ENCODE measurements at regions not wholly inside any gene's neighbourhood (a gene's known extent, or its start where the extent isn't known, plus 50 kb on each side); places are given as distances from the start of the nearest gene placed in this dataset.

DNA sequence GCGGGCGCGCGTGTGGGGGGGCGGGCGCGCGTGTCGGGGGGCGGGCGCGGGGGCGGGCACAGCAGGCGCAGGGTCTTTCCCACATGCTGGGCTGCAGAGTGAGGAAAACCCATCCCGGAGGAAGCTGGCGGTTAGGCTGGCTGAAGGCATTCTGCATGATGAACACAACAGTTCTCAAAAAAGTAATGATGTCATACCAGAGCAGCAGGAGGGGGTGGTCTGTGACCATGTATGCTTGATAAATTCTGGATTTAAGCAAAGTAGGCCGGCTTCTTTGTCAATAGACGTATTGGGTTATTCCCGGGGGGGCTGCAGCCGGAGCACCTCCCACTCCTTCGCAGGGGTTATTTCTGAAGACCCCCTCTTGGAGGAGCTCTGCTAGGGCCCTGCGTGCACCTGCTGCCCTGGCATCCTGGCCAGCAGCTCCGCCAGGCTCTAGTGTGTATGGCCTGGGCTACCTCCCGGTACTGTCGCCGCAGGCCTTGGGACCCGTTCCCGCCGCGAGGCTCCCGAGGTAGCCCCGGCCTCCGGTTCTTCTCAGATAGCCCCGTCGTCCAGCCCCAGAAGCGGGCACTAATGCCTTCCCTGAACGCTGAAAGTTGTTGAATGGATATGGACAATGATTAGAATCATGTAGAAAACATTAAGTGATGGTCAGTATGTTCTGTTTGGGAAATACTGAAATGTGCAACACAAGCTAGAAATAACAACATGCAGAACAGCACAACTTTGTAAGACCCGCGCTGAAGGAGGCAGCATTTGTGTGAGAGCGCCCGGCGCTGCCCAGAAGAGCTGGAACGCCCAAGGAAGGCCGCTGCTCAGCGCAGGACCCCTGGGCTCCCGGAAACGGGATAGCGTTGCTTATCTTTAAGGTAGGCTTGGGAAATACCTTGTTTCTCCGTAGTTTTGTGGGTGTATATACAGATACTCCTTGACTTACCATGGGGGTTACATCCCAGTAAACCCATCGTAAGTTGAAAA is 101.4 kb upstream of the RAB6C start:
- DNase-seq (ENCODE audit: low read depth) = no peak

DNA sequence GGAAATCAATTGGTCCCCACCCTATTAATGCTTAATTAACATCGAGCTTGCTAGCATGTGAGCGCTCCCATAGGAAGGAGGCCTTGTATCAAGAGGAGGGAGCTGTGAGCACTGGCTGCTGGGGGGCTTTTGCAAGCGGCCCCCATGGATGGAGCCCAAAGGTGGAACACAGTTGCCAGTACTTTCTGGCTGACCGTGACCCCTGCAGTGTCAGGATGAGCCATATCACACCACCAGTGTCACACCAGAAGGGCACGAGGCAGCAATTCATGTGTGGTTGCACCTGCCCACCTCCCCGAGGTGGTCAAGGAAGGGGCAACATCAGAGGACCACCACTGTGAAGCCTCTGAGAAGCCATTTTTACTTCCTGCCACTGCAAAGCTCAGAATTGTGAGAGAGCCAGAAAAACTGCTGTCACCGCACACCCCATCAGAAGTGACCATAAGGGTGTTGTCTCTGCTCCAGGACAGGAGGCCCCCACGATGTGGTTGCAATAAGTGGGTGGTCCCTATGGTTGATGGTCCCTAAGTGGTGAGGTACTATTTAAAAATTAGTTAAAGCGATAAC is 99.8 kb upstream of the RAB6C start:
- no peak for DNase-seq (ENCODE audit: low read depth)

DNA sequence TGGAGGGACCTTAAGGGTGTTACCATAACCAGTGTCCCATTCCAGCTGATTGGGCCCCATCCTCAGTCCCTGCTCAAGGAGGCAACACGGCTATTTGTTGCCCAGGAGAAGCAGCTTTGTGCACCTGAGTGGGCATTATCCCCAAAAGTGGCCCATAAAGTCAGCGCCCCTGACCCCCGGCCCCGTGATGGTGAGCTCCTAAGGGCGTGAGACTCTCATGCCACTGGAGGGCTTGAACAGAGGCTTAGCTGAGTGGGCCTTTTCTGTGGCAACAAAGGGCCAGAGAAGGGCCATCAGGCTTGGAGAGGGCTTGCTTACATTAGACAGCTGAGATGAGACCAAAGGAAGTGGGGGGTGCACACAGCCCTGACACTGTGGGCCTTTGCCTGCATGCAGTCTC is 99.2 kb upstream of the RAB6C start:
- DNase-seq (ENCODE audit: low read depth) = no peak

DNA sequence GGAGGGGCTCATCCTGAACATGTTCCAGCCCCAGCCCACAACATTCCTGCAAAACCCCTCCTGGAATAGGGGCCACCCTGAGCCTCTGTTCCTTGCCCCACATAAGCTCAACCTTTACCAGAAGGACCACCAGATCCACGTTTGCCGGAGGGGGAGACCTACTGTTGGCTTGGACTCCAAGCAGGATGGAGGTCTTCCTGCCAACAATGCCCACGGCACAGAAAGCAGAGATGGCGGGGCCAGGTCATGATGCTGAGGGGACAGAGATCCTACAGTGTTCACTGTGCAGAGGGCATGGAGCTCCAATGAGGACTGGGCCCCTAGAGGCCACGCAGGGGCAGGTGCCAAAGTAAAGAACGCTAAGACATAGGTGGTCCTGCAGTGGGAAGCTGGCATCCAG is 98.5 kb upstream of the RAB6C start:
- DNase-seq (ENCODE audit: low read depth) = no peak

DNA sequence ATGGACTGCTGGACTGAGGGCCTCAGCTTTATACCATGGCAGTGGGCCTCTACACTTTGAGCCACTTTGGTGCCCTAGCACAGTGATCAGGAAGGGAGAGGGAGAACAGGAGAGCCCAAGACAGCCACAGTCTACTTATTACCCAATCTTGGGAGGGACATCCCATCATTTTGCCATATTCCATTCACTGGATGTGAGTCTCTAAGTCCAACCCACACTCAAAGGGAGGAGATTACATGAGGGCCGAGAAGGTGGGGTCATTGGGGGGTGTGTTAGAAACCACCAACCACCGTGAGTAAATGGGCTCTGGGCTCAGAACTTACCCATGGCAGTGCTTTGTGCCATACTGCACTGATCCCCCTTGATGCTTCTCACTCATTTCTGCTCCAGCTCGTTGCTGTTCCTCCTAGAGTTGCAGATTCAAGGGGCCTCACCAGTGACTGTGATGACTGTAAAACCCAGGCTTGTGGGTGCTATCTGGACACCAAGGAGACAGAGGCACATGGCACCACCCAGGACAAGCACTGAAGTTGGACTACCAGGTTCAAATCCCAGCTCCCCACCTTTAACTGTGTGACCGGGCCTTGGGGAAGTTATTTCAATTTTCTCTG is 97.6 kb upstream of the RAB6C start:
- no peak for DNase-seq (ENCODE audit: low read depth)

DNA sequence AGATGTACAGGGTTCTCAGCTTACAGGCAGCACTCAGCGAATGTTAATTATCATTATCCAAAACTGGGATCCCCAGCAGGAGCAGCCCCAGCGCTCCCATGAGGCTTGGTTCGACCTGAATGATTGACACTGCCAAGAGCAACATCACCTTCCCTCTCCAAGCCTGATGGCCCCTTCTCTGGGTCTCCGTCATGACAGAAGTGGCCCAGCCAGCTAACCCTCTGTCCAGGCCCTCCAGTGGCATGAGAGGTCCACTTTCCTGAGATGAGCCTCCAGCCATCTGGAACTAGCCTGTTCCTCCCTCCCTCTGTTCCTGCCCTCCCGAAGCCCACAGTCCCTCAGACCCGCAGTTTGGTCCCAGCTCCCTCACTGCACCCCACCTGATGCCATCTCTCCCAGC is 97.0 kb upstream of the RAB6C start:
- no peak for DNase-seq (ENCODE audit: low read depth)

DNA sequence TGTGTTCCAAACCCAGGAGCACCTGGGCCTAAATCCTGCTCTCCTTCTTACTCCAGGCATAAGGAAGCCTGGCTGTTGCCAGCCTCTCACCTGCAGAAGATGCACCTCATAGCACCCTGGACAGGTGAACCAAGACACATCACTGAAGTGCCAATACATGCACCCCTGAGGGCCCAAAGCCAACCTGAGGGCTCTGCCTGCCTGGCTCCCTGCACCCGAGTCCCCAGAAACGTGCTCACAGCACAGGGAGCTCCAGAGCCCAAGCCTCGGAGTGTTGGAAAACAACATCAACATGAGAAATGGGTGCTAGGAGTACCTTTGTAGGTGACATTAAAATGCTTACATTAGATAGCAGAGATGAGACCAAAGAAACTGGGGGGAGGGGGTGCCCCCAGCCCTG is 96.3 kb upstream of the RAB6C start:
- DNase-seq (ENCODE audit: low read depth) = no peak

DNA sequence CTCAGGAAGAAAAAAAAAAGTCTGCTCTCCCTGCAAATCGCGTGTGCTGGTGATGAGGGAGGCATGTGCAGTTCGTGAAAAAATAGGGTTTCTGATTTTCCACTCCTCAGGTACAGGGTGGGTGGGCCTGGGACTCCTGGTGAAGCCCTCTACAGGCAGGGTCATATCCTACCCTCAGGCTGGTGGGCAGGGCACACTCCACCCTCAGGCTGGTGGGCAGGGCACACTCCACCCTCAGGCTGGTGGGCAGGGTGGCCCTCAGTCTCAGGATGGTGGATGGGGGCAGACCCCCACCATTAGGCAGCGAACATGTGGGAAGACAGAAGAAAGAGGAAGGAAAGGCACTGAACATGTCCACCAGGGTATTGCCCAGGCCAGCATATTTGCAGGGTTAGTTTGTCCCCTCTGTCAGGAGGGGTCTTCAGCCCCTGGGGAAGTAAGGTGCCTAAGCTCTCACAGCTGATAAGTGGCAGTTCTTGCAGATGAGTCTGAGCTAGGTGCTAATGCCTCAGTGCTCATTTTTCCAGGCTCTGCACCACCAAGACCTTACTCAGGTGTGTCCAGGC is 95.2 kb upstream of the RAB6C start:
- no peak for DNase-seq (ENCODE audit: low read depth)

DNA sequence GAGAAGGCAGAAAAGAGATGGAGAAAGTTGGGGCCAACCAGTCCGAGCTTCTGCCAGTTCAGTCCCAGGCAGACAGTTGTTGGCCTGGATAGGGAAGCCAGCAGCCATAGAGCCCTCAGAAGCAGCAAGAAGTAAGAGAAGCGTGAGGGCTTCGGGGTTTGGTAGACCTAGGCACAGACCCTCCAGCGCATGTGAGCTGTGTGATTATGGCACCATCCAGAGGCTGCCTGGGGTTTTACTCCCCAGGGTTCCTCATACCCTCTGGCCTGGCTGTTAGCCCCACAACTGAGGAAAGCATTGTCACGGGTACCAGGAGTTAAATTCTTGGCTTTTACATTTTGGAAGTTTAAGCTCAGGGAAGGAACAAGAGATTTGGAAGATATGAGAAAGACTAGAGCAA is 93.7 kb upstream of the RAB6C start:
- DNase-seq (ENCODE audit: low read depth) = no peak

DNA sequence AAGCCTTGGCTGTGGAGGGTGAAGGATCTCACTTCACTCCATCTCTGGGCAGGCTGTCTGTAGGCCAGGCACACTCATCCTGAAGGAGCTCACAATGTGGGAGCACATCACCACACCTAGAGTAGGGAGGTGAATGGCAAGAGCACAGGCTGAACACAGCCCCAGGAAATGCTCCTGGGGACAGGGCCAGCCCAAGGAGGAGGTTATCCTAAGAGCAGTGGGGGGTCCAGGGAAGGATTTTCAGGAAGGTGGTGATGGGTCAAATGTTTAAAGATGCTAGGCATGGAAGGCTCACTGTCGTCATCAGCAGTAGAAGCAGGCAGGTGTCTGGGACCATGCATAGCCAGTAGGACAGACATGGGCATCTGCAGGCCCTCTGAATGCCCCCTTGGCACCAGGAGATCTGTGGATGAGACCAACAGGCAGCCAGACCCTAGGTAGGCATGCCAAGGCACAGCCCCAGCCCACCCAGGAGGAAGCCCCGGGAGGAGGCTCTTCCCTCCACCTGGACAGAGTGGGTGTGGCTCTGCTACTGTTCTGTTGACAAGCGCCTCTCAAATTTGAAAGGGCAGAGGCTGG is 91.7 kb upstream of the RAB6C start:
- no peak for DNase-seq (ENCODE audit: low read depth)

DNA sequence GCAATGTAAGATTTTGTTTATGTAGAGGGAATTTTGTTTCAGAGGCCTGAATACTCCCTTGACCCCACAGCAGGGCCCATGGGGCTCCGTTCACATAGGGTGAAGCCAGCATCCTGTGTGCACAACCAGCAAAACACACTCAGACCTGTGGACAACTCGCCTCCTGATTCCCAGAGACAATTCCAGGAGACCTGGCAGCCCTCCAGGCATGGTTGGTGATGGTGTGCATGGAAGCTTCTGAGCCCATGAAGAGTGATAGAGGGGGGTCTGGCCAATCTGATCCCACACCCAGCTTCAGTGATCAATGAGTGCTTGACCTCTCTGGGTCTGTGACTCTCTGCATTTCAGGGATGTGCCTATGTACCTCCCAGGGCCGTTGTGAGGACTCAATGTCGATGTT is 91.0 kb upstream of the RAB6C start:
- DNase-seq (ENCODE audit: low read depth) = no peak

DNA sequence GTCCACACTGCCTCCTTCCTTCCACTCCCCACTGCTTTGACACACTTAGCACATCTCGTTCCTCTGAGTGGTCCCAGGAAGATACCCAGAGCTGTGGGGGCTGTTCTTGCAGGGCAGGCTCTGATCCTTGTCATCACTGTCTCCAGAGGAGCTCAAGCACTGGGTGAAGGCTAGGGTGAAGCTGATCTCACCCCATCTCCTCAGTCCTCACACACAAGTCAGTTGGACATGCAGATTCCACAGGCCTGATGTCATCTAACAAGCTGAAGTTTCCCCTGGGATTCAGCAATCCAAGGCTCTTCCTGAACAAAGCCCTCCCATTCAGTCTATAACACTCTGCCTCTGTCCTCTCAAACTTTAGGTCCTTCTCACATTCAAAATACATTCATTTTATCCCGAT is 90.6 kb upstream of the RAB6C start:
- no peak for DNase-seq (ENCODE audit: low read depth)

DNA sequence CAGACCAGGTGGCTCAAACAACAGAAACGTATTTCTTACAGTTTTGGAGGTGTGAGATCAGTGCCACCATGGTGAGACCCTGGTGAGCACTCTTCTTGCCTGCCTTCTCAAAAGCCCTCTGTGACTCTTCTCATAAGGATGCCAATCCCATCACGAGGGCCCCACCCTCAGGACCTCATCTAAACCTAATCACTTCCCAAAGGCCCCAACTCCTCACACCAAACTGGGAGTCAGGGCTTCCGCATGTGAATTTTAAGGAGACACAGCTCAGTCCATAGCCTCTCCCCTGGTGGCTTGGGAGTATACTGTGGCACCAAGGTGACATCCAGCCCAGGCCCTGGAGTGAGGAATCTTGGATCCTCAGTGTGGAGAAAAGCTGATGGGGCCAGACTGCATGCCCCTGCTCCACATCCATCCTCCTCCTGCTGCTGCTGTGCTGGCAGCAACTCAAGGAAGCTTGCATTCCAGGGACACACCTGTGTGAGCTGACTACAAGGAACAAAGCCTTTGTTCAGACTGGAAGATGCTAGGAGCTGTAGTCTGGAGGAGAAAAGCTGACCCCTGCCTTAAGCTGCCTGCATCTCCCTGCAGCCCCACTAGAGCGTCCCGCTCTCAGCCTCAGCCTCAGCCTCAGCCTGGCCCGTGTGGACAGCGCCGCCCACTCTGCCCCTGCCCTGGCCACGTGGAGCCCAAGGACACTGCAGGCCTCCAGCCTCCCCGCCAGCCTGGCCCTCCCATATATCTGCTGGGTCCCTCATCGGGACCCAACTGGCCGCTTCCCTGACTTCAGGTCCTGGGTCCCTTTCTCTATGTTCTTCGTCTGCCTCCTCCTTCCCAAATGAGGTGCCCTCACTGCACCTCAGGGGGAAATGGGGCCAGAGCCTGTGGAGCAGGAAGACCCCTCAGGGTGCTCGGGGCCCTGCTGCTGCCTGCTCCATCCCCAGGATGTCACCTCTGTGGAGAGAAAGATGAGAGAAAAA is 87.8 kb upstream of the RAB6C start:
- no peak for DNase-seq (ENCODE audit: low read depth)

DNA sequence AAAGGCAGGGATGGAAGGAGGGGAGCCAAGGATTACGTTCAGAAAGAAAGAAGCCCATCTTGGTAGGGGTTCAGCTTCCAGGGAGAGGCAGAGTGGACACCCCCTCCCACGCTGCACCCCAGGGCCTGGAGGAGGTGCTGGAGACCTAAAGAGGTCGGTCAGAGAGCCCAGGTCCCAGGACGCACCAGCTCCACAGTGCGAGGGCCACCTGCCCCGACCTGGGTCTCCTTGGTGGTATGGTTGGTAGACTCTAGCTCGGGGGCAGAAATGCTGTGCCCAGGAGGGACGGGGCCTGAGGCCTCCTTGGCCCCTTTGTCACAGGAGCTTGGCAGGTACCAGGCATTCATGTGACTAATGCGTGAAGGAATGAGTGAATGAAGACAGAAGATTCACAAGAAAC is 87.1 kb upstream of the RAB6C start:
- no peak for DNase-seq (ENCODE audit: low read depth)

DNA sequence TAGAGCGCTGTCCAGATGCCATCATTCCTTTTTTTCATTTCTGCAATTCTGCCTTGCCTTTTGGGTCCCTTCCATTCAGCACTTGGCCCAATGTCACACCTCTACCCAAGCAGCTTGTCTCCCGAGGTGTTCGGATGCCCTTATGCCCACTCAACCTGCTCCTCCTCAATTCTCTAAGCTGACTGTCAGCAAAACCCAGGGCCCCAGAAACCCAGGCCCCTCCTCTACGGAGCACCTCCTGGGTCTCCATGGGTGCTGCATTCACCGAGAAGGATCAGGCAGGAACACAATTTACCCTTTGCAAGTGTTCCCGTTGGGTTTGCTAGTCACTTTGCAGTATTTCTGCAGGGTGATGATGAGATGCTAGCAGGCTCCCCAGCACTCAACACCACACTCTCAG is 86.7 kb upstream of the RAB6C start:
- no peak for DNase-seq (ENCODE audit: low read depth)

DNA sequence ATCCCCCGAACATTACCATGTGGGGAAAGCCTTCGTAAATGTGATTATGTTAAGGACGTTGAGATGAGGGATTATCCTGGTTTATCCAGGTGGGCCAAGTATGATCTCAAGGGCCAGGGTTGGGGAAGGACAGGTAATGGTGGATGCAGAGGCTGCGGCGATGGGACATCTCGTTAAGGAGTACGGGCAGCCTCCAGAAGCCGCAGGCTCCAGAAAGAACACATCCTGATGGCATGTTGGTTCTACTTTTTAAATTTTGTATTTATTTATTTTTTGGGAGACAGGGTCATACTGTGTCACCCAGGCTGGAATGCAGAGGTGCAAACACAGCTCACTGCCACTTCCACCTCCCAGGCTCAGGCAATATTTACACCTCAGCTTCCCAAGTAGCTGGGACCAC is 86.2 kb upstream of the RAB6C start:
- DNase-seq (ENCODE audit: low read depth) = no peak

DNA sequence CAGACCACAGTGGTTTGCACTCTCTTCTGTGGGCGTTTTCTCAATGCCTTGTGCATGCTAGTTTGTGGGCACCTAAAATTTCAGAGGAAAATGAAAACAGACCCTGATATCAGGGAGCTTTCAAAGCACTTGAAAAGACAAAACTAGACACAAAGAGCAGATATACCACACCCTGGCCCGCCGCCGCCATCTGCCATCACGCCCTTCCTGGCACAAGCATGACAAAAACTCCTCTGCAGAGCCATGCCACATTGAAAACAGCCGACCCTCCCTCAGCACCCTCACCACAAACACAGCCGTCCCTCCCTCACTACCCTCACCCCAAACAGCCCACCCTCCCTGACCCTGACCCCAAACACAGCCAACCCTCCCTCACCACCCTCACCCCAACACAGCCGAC is 84.8 kb upstream of the RAB6C start:
- DNase-seq (ENCODE audit: low read depth) = no peak

DNA sequence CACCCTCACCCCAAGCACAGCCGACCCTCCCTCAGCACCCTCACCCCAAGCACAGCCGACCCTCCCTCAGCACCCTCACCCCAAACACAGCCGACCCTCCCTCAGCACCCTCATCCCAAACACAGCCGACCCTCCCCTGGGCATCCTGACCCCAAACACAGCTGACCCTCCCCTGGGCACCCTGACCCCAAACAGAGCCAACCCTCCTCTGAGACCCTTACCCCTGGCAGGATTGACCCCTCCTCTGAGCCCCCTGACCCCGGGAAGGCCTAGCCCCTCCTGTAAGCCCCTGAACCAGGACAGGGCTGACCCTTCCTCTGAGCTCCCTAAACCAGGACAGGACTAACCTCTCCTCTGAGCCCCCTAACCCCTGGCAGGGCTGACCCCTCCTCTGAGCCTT is 84.4 kb upstream of the RAB6C start:
- DNase-seq (ENCODE audit: low read depth) = no peak

DNA sequence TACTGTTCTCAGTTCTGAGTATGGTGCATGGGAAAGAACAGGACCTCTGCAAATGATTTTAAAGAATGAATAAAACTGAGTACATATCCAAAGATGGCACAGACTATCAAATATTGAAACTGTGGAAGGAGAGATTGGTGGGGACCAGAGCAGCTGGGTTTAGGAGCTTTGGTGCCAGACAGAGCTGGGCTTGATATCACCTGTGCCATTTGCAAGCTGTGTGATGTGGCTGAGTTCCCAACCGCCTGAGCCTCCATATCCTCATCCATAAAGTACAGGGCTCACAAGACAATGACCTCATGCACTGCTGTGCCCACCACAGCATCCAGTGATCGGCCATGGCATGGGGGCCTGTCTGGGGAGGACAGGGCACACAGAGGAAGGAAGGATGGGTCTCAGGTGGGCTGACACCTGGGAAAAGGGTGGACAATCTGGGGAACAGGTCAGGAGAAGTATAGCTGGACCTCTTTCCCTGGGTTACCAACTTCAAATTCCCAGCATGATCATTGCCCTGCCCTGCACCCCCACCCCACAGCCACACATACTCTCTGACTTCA is 83.9 kb upstream of the RAB6C start:
- DNase-seq (ENCODE audit: low read depth) = no peak

DNA sequence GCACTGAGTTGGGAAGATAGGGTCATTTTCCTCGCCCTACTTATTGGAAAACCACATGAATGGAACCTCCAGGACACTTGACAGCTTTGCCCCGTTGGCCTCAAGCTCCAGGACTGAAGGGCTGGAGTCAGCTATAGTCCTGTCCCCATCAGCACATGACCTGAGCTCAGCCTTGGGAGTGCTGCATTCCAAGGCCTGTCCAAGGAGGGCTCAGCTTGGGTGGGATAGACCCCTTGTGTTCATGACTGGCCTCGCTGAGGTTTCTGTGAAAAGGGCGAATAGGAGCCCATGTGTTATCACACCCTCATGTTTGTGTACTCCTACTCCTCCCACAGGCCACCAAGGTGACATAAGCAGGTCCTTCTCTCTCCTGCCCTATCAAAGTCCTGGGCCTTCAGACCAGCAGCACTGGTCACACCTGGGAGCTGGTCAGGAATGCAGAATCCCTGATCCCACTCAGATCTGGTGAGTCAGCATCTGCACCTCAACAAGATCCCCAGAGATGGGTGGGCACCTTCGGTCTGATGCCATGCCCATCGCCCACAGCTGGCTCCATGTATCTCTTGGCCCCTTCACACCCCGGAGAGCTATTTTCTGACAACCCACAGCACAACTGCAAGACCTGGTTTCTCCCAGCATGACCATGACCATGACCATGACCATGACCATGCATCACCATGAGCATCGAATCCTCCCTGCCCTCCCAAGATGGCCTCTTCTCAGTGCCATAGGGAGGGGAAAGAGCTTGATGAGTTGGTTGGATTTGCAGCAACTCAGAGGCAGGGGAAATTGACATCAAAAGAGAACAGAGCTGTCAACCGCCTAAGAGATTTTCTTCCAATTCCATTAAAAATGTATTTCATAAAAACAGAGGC is 83.0 kb upstream of the RAB6C start:
- no peak for DNase-seq (ENCODE audit: low read depth)

Measured in stimulated activated CD8-positive, alpha-beta memory T cell treated with anti-CD3 and anti-CD28 coated beads, Interleukin-12 subunit alpha, Interleukin-12 subunit beta, amount 100 ng/mL, for 1 hour (primary cell).